Thyroid gland (tissue), 4 donors: ENCODE measurements at regions not wholly inside any gene's neighbourhood (a gene's known extent, or its start where the extent isn't known, plus 50 kb on each side); places are given as distances from the start of the nearest gene placed in this dataset.

Source experiments
- DNase-seq, 2 donors: peaks; one replicate each; pipeline ENCODE4 v3.0.0-alpha.2; 2019
- H3K27ac ChIP-seq, 3 donors: fragments of 200-600 bp; sonication (generic); 1 replicate in 2 of 3; 2 replicates in 1 of 3; pipeline ENCODE4 v1.5.1; 2016 to 2019; ENCODE audit warnings: mild to moderate bottlenecking in 1 of 3, moderate library complexity in 1 of 3
- H3K27me3 ChIP-seq: fragments of 200-600 bp; sonication (generic); one replicate; pipeline ENCODE4 v1.5.1; 2019
- H3K36me3 ChIP-seq, 2 donors: fragments of 200-600 bp; sonication (generic); one replicate each; pipeline ENCODE4 v1.5.1; 2016 to 2019
- H3K4me1 ChIP-seq, 2 donors: fragments of 200-600 bp; sonication (generic); one replicate each; pipeline ENCODE4 v1.5.1; 2017 to 2019
- H3K4me3 ChIP-seq, 3 donors: fragments of 200-600 bp; sonication (generic); replicated peaks in 1 of 3; 1 replicate in 2 of 3; 2 replicates in 1 of 3; pipeline ENCODE4 v1.5.1; 2016; ENCODE audit warnings: mild to moderate bottlenecking in 1 of 3
- H3K9me3 ChIP-seq: fragments of 200-600 bp; sonication (generic); one replicate; pipeline ENCODE4 v1.5.1; 2017
- CTCF ChIP-seq, 6 experiments: fragments of 200-600 bp in 3 of 6; fragments of 450-650 bp in 3 of 6; sonication (generic) in 3 of 6; IDR thresholded peaks; one replicate each; pipeline ENCODE4 v1.5.1; 2016 to 2019; ENCODE audit warnings: antibody characterized with exemption in 6 of 6, mild to moderate bottlenecking in 2 of 6, inconsistent platforms in 1 of 6, moderate library complexity in 1 of 6
- POLR2A ChIP-seq, 2 donors: fragments of 450-650 bp; IDR thresholded peaks; one replicate each; pipeline ENCODE4 v1.6.1; 2017; ENCODE audit warnings: antibody characterized with exemption in 2 of 2, mild to moderate bottlenecking in 2 of 2, moderate library complexity in 1 of 2
- WGBS, 2 donors: methylation state at CpG; one replicate each; pipeline ENCODE4 v1.1.5; 2017; 5-methylcytosine and 5-hydroxymethylcytosine counted together
- intact Hi-C: fragments of 100-400 bp; cut with DNase I; formaldehyde crosslinking; loops from one replicate; pipeline ENCODE4 v1.15.1; 2023

GRCh38 chr1:69410893-69411292, 156.8 kb upstream of the LRRC7 start:
- Histone ChIP-seq H3K4me3 (no peak overlapping the region), H3K9me3 (no peaks in the 10 kb centered on the region), H3K27ac (no peak overlapping the region), H3K27me3 (no peaks in the 10 kb centered on the region), H3K36me3 (no peaks in the 10 kb centered on the region), H3K4me1 (no peaks in the 10 kb centered on the region)
- TF ChIP-seq CTCF (IDR thresholded peaks at IDR 0.05) (no peak), POLR2A (IDR thresholded peaks at IDR 0.05) (no peak)
- intact Hi-C loops, result no loop called here
- no peak for DNase-seq
- WGBS, 2 donors, result 80 to 84% methylated on average over 2 of the region's 2 CpGs

- Histone ChIP-seq H3K27ac (no peak overlapping the region), H3K36me3 (no peaks in the 10 kb centered on the region), H3K4me1 (no peaks in the 10 kb centered on the region), H3K27me3 (no peaks in the 10 kb centered on the region), H3K9me3 (no peaks in the 10 kb centered on the region), H3K4me3 (no peak overlapping the region)
- DNase-seq, result no peak
- TF ChIP-seq POLR2A (IDR thresholded peaks at IDR 0.05) (no peak), CTCF (IDR thresholded peaks at IDR 0.05) (no peak)
- intact Hi-C loops, result no loop called here
Observed at GRCh38 chr1:69411617-69412016, 156.1 kb upstream of the LRRC7 start.

- no peaks in the 10 kb centered on the region for H3K36me3 ChIP-seq
- H3K4me1 ChIP-seq, result no peaks in the 10 kb centered on the region
- H3K27ac ChIP-seq, result no peak overlapping the region
- no peak for DNase-seq
- H3K27me3 ChIP-seq, result no peaks in the 10 kb centered on the region
- H3K9me3 ChIP-seq, result no peaks in the 10 kb centered on the region
- WGBS, 2 donors, result 57 to 72% methylated on average over 3 of the region's 3 CpGs
- intact Hi-C loops, result no loop called here
- H3K4me3 ChIP-seq, result no peak overlapping the region
- no peak for TF ChIP-seq POLR2A (IDR thresholded peaks at IDR 0.05)
- no peak for TF ChIP-seq CTCF (IDR thresholded peaks at IDR 0.05)
Observed at GRCh38 chr1:69413129-69413528, 154.6 kb upstream of the LRRC7 start.

- no peak for DNase-seq
- TF ChIP-seq CTCF (IDR thresholded peaks at IDR 0.05) (no peak), POLR2A (IDR thresholded peaks at IDR 0.05) (no peak)
- 92 to 93% methylated on average over 1 of the region's 1 CpG for WGBS, 2 donors
- no peak overlapping the region for H3K27ac ChIP-seq
- H3K9me3 ChIP-seq, result no peaks in the 10 kb centered on the region
- H3K4me3 ChIP-seq, result no peak overlapping the region
- H3K4me1 ChIP-seq, result no peaks in the 10 kb centered on the region
- no peaks in the 10 kb centered on the region for H3K36me3 ChIP-seq
- H3K27me3 ChIP-seq, result no peaks in the 10 kb centered on the region
- intact Hi-C loops, result no loop called here
Observed at GRCh38 chr1:69414574-69414973, 153.1 kb upstream of the LRRC7 start.

GRCh38 chr1:69421286-69421685, 146.4 kb upstream of the LRRC7 start:
- Histone ChIP-seq H3K9me3 (no peaks in the 10 kb centered on the region), H3K27ac (no peak overlapping the region), H3K27me3 (no peaks in the 10 kb centered on the region), H3K4me3 (no peak overlapping the region), H3K4me1 (no peaks in the 10 kb centered on the region), H3K36me3 (no peaks in the 10 kb centered on the region)
- WGBS, 2 donors, result 83 to 86% methylated on average over 2 of the region's 2 CpGs
- TF ChIP-seq CTCF (IDR thresholded peaks at IDR 0.05) (no peak), POLR2A (IDR thresholded peaks at IDR 0.05) (no peak)
- no peak for DNase-seq
- intact Hi-C loops, result no loop called here
